Tibial nerve (tissue), 4 donors: ENCODE measurements at regions not wholly inside any gene's neighbourhood (a gene's known extent, or its start where the extent isn't known, plus 50 kb on each side); places are given as distances from the start of the nearest gene placed in this dataset.

Experiments
- DNase-seq, 2 donors: peaks; one replicate each; pipeline ENCODE4 v3.0.0-alpha.2; 2019; ENCODE audit warnings: low spot score in 2 of 2
- H3K27ac ChIP-seq, 4 donors: fragments of 200-600 bp; sonication (generic) in 3 of 4; one replicate each; pipeline ENCODE4 v1.5.1; 2017 to 2019; ENCODE audit warnings: mild to moderate bottlenecking in 1 of 4
- H3K27me3 ChIP-seq, 2 donors: fragments of 200-600 bp; sonication (generic) in 1 of 2; one replicate each; pipeline versions ENCODE4 v1.5.1 to v1.6.0; 2017 to 2019
- H3K36me3 ChIP-seq, 3 donors: fragments of 200-600 bp; sonication (generic); one replicate each; pipeline ENCODE4 v1.5.1; 2018 to 2019
- H3K4me1 ChIP-seq, 4 donors: fragments of 200-600 bp; sonication (generic) in 3 of 4; one replicate each; pipeline ENCODE4 v1.5.1; 2017 to 2019
- H3K4me3 ChIP-seq, 4 donors: fragments of 200-600 bp; sonication (generic) in 3 of 4; one replicate each; pipeline ENCODE4 v1.5.1; 2017 to 2019; ENCODE audit warnings: mild to moderate bottlenecking in 1 of 4, moderate library complexity in 1 of 4
- H3K9me3 ChIP-seq, 4 donors: fragments of 200-600 bp; sonication (generic) in 3 of 4; one replicate each; pipeline ENCODE4 v1.5.1; 2017 to 2019
- CTCF ChIP-seq, 5 experiments: fragments of 200-600 bp in 3 of 5; fragments of 450-650 bp in 2 of 5; sonication (generic) in 3 of 5; IDR thresholded peaks; one replicate each; pipeline ENCODE4 v1.5.1; 2016 to 2019; ENCODE audit warnings: antibody characterized with exemption in 5 of 5, mild to moderate bottlenecking in 3 of 5, moderate library complexity in 2 of 5
- EP300 ChIP-seq, 2 donors: sonication (generic); formaldehyde crosslinking; IDR thresholded peaks; one replicate each; pipeline ENCODE4 v1.6.1; 2017; ENCODE audit warnings: antibody characterized with exemption in 2 of 2, mild to moderate bottlenecking in 1 of 2
- POLR2A ChIP-seq, 2 donors: fragments of 450-650 bp; IDR thresholded peaks; one replicate each; pipeline ENCODE4 v1.6.1; 2017; ENCODE audit warnings: antibody characterized with exemption in 2 of 2, mild to moderate bottlenecking in 2 of 2, moderate library complexity in 2 of 2
- WGBS, 2 donors: methylation state at CpG; one replicate each; pipeline ENCODE4 v1.1.5; 2018; 5-methylcytosine and 5-hydroxymethylcytosine counted together

GRCh38 chr3:102026656-102027055 lies 177.3 kb downstream of the NFKBIZ start:
- H3K27ac ChIP-seq: no peak overlapping the region
- no peaks in the 10 kb centered on the region for H3K36me3 ChIP-seq
- WGBS, 2 donors: 79 to 83% methylated on average over 4 of the region's 4 CpGs
- H3K4me1 ChIP-seq: peaks cover 0 to 4% (median 0%) of the 10 kb centered on the region in 4 donors
- TF ChIP-seq EP300 (IDR thresholded peaks at IDR 0.05): peak in 1 of 2 donors; percentile 26
- TF ChIP-seq POLR2A (IDR thresholded peaks at IDR 0.05): no peak
- DNase-seq: no peak
- H3K4me3 ChIP-seq: no peak overlapping the region
- no peaks in the 10 kb centered on the region for H3K27me3 ChIP-seq
- H3K9me3 ChIP-seq: no peaks in the 10 kb centered on the region

DNA sequence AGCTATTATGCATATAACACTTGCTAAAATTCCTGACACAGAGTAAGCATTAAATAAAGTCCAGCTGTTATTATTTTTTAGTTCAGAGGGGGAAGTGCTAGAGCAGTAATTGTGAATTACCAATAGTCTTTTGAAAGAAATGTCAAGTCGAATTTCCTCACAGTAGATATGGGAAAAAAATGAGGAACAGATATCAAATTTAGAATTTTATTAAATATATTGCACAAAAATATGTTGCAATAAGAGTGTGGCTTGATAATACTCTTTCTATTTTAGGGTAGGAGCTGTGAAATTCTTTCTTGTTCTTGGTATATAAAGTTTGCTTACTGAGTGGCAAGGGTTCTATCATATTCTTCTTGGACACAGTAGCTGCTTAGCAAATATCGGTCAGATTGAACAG lies 181.3 kb downstream of the NFKBIZ start:
- no peak overlapping the region for H3K4me3 ChIP-seq
- H3K9me3 ChIP-seq: no peaks in the 10 kb centered on the region
- no peaks in the 10 kb centered on the region for H3K4me1 ChIP-seq
- WGBS, 2 donors: 77 to 78% methylated on average over 2 of the region's 2 CpGs
- TF ChIP-seq CTCF (IDR thresholded peaks at IDR 0.05): no peak
- TF ChIP-seq POLR2A (IDR thresholded peaks at IDR 0.05): no peak
- TF ChIP-seq EP300 (IDR thresholded peaks at IDR 0.05): no peak
- H3K36me3 ChIP-seq: no peaks in the 10 kb centered on the region
- no peak for DNase-seq
- no peaks in the 10 kb centered on the region for H3K27me3 ChIP-seq
- no peak overlapping the region for H3K27ac ChIP-seq

DNA sequence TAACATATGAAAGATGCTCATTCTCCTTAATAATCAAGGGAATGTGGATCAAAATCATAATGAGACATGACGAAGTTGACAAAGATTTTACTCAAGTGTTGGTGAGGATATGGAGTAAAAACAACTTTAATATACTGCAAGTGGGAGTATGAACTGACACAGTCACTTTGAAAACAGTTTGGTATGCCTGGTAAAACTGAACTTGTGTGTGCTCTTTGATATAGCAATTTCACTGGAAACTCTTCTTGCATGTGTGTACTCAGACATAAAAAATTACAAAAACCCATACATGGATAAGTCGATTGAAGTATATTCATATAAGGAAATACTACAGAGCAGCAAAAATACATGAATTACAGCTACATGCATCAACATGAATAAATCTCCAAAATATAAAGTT lies 182.5 kb downstream of the NFKBIZ start:
- Histone ChIP-seq H3K27me3 (no peaks in the 10 kb centered on the region), H3K4me3 (no peak overlapping the region), H3K9me3 (no peaks in the 10 kb centered on the region), H3K27ac (no peak overlapping the region), H3K36me3 (no peaks in the 10 kb centered on the region), H3K4me1 (no peaks in the 10 kb centered on the region)
- no peak for DNase-seq
- TF ChIP-seq POLR2A (IDR thresholded peaks at IDR 0.05): no peak
- no peak for TF ChIP-seq EP300 (IDR thresholded peaks at IDR 0.05)
- TF ChIP-seq CTCF (IDR thresholded peaks at IDR 0.05): no peak
- 84% methylated on average over 2 of the region's 2 CpGs for WGBS, 2 donors

DNA sequence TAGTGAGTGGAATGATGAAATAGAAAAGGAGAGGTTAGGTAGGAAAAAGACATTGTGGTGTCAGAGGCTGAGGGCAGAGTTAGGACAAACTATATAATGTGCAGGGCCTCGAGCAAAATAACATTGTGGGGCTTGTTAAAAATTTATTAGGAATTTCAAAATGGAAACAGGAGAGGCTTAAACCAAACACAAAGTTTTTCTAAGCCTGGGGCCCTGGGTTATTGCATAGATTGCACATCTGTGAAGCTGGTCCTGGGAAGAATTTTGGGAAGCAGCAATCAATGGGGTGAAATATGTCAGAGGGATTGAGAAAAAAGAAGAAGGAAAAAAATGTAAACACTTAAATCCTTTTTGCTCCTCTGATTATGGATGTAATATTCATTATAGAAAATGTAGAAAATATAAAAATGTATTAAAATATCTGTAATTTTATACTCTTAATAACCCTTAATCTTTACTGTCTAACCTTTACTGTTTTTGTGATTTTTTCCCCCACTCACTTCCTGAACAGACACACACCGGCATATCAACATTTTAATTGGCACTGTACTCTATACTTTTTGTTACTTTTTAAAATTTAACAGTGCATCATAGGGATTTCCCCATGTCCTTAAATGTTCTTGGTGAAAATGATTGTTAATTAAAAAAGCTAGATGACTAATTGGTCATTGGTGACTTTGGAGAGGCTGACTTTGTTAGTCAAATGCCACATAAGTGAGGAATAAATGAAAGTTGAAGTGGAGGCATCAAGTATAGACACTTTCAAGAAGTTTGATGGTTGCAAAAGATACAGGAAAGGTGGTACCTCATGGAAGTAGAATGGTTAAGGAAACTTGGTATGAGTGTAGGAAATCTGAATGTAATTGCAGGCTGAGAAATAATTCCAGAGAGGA lies 183.4 kb downstream of the NFKBIZ start:
- no peak for DNase-seq
- H3K27ac ChIP-seq: no peak overlapping the region
- no peak for TF ChIP-seq POLR2A (IDR thresholded peaks at IDR 0.05)
- no peak for TF ChIP-seq CTCF (IDR thresholded peaks at IDR 0.05)
- no peak for TF ChIP-seq EP300 (IDR thresholded peaks at IDR 0.05)
- no peaks in the 10 kb centered on the region for H3K9me3 ChIP-seq
- no peaks in the 10 kb centered on the region for H3K27me3 ChIP-seq
- WGBS, 2 donors: 56 to 65% methylated on average over 2 of the region's 2 CpGs
- no peaks in the 10 kb centered on the region for H3K4me1 ChIP-seq
- H3K36me3 ChIP-seq: no peaks in the 10 kb centered on the region
- H3K4me3 ChIP-seq: no peak overlapping the region

DNA sequence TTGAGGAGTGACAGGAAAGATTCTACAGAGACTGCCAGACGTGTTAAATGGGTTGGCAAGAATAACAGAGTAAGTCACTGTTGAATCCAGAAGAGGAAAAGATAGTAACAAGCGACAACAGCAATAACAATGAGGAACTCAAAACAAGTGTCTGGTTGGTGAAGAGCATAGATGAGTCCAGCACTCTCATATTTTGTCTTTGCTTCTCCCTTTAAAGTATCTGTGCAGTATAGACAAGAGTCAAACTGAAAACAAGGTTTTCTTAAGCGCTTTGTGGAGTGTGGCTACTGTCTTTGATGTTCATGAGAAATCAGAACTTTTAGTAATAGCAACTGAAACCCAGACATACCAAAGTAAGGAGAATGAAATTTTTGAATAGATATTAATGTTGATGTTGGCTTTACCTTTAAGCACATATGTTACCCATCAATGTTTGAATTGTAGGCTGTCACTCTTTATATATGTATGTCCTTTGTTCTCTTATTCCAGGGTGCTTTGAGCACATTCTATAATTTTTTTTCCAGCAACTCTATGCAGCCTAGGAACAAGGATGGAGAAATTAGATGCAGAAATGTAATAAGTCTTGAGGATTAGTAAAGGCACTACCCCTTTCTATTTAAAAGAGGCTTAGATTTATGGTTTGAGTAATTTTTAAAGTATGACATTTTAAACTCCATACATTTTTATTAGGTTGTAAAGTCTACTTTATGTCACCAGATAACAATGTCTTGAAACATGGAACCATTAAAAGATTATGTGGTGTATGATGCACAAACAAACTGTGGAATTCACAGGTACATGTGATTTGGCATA lies 185.5 kb downstream of the NFKBIZ start:
- WGBS, 2 donors: 77% methylated on average over 3 of the region's 3 CpGs
- Histone ChIP-seq H3K27me3 (no peaks in the 10 kb centered on the region), H3K27ac (no peak overlapping the region), H3K4me1 (no peaks in the 10 kb centered on the region), H3K4me3 (no peak overlapping the region), H3K36me3 (no peaks in the 10 kb centered on the region), H3K9me3 (peaks cover 0 to 3% (median 0%) of the 10 kb centered on the region in 4 donors)
- TF ChIP-seq EP300 (IDR thresholded peaks at IDR 0.05) (no peak), POLR2A (IDR thresholded peaks at IDR 0.05) (no peak), CTCF (IDR thresholded peaks at IDR 0.05) (no peak)
- DNase-seq: no peak
